HG03108 (cell line): ENCODE measurements at regions not wholly inside any gene's neighbourhood (a gene's known extent, or its start where the extent isn't known, plus 50 kb on each side); places are given as distances from the start of the nearest gene placed in this dataset.
A peak's percentile ranks its signal among the peaks of the same experiment; 100 is the strongest.

Experiments
- ATAC-seq: cut with Tn5 transposase; IDR thresholded peaks from one replicate; pipeline ENCODE4 v1.9.1; 2021; ENCODE audit warnings: moderate library complexity; ENCODE audit not compliant: unreplicated experiment

DNA sequence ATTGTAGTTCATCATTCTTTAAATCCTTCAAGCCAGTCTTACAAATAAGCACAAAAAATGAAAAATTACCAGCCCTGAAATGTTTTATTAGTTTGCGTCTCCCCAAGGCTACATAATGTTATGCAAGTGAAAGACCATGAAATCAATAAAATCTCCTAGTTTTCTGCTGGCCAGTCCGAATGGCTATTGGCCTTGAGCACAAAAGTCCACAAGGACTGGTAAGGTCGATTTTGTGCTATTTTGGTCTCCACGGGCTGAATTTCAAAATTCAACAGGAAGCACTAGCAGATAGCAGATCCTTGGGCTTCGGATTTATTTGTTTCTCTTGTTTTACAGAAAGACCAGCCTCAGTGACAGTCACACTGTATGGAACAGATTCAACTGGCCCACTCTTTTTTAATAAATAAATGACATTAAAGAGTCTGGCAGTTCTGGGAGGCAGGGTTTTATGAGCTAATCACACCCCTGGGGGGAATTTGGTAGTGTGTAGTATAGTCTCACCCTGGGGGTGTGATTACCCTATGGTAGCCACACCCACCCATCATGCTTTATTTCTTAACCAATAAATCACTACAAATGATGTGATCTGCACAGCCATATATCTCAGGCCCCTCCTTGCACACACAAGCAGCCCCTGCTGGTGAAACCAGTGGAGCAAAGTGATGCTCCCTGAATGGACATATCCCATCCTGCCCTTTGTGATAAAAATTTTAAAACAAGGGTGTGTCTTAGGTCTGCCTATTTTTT lies 51.1 kb upstream of the TMEM33 start:
- ATAC-seq: no peak

DNA sequence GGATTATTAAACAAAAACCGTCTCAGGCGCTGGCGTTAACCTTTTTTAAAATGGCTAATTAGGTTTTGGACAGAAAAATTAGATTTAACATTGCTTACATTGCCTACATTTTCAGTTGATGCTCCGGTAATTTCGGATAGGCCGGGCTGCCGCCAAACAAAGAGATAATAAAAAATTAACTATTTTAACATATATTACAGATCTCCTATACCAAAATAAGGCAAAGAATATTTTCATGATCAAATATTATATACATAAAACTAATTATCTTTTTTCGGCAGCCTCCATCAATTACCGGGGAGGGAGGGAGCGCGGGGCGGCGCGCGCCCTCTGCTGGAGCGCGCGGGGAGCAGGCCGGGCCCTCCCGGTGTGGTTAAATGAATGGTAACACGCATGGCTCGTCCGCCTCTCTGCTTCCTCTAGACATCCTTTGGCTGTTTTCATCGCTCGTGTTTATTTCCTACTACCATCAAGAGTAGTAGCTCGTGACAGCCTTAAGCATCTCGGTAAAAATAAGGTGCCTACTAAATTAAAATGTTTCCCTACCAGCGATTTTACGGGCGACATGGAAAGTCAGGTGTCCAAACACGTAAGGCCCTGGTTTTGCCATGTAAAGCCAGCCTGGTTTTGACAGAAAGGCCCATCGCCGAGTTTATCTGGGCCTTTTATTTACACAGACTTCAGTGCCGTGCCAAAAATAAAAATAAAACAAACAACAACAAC lies 52.4 kb upstream of the TMEM33 start:
- peak; percentile 72 for ATAC-seq

DNA sequence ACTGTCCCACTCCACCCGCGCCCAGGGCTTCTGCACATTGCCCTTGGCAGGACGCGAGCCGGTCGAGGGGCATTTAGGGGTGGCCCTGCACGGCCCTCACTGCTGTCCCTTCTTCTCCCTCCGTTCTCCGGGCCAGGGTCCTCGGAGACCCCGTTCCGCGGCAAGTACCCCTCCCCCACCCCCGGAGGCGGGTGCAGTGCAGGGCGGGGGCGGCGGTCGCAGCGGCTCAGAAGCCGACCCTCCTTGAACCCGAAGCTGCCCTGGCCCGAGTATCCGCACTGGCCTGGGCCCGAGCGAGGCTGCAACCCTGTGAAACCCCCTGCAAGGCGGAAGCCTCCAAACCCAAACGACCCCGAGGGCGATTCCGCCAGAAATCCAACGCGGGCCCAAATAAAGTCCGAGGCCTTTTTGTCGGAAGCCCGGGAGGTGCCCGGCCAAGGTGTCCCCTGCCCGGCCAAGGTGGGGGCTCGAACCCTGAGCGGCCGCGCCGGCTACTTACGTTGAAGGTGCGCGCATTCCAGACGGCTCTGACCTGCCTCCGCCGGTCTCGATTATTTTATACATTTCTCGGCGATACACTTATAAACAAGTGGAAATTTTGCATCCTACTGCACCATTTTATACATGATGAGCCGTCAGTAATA lies 53.1 kb upstream of the TMEM33 start:
- no peak for ATAC-seq

DNA sequence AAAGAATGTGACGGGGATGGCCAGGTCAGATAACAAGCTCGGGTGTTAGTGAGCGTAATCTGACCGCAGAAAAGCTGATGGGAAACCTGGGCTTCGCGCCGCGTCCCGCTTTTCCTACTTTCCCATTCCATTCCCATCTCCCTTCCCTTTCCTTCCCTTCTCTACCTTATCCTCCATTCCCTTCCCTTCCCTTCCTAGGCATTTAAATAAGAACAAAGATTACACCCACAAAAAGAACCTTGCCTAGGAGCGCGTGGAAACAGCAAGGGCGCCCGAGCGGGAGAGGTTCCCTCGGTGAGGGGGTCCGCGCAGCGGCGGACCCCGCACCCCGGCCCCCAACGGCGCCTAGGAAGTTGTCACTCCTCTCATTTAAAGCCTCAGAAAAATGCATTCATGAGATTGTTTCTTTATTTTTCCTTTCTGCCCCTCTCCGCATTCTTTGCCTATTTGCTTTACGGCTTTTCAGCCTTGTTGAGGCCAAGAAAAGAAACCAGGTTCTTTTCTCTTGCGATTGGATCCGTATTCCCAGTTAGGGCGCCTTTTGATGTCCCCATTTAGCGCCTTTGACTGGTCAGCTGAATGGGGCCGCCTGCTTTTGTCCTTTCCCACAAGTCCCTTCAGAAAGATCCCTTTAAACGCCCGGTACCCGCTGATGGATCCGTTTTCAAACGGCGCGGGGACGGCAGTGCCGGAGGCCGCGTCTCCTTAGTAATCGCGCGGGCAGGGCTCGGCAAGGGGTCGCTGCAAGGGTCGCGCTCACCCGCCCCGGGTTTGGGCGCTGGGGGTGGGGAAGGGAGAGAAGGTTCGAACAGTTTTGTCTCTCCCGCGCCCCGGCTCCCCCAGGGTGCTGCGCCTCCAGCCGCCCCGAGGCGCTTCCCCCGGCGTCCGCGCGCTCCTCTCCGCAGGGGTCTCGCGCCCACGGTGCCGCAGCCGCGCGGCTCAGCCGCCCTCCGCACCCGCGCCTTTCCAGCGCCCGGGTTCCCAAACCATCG lies 54.1 kb upstream of the TMEM33 start:
- ATAC-seq: no peak

DNA sequence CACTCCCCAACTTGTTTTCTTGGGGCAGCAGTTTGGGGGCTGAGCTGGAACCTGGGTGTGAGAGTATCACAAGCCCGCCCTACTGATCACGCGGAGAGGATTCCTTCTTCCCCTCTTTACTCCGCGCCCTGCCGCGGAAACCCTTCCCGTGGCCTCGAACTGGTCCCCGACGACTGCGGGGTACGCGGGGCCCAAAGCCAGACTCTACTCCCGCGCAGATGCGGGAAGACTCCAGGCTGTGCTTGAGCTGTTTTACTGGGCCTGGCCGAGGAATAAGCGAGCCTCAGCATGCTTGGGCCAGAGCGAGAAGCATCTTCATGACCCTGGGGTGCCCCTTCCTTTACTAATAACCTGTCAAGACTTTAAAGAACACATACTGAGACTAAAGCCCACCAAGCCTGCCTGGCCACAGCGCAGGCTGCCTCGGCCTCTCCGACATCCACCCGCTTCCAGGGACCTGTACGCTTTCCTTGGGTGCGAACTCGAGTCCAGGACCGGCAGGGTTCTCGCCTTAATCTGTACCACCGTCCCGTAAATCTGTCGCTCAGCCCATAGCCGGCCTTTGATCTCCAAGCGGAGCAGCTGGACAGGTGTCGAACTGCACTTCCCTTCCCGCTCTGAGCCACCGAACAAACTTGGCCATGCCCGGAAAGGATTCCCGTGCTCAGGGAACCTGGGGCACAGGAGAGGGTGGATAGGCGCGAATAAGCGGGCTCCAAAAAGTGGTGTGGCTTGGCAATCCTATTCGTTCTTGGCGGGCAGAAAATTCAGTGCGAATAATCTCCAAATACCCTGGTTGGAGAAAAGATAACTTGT lies 55.0 kb upstream of the TMEM33 start:
- no peak for ATAC-seq

DNA sequence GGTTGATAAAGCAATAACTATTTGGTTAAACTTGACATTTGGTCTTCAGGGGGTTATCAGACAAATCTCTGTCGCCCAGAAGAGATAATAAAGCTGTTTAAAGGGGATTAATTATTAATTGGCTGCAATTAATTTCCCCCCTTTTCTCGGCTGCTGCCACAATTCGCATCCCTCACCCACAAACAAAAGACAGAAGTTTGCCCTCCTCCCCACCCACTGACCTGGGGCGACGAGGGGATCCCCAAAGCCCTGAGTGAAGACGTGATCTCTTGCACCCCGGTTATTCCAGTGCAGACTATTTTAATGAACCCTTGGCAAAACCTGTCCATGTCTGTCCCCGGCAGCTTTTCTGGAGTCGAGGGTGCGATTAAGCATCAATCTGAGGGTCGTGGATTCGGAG lies 55.7 kb upstream of the TMEM33 start:
- ATAC-seq: no peak

DNA sequence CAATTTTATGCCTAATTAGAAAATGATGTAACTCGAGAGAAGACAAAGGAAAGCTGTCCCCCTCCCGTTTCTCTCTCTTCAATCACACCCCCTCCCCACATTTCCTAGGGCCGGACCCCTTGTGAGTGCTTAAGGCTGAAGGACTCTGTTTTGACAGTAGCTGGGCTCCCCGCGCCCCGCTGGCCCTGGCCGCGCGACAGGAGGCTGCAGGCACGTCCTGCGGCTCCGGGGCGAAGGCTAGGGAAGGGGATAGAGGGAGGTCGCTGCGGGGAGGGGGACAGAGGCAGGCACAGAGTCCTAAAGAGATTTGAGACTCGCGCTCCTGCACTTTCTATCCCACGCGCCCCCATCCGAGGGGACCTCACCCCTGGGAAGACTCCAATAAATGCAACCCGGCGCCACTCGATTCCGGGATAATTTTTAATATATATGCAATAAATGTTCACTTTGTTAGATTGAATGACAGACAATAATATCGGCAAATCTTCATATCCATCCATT lies 56.2 kb upstream of the TMEM33 start:
- ATAC-seq: no peak

DNA sequence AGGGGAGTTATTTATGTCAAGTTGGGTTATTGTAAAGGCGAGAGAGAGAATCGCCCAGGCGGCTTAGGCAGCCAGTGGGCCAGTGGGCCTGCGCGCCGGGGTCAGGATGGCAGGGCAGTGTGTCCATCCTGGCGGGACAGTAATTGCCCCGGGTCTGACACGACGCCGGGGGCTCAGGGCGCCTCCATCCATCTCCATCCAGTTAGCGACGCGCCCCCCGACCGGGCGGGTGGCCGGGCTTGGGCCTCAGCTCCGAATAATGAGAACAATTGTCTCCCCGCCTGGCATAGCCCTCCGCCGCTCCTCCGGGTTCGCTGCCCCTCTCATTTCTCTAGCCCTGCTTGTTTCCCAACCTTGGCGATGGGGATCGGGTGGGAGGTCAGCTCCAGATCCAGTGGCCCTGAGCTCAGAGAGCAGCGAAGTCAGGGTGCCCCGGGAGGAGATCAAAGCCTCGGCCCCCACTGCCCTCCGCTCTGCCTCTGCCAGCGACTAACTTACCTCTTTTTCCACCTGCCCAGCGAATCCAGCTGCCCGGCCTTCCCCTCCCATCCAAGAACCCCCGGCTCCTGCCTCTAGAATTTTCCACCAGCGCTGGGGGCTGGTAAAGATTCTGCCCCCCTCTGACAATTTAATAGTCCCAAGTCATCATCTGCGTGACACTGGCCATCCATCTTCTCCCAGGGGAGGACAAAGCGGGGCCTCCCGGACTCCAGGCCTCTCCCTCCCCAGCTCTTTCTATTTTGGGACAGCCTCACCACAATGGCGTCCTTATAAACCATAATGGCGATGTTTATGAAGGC lies 56.9 kb upstream of the TMEM33 start:
- no peak for ATAC-seq

DNA sequence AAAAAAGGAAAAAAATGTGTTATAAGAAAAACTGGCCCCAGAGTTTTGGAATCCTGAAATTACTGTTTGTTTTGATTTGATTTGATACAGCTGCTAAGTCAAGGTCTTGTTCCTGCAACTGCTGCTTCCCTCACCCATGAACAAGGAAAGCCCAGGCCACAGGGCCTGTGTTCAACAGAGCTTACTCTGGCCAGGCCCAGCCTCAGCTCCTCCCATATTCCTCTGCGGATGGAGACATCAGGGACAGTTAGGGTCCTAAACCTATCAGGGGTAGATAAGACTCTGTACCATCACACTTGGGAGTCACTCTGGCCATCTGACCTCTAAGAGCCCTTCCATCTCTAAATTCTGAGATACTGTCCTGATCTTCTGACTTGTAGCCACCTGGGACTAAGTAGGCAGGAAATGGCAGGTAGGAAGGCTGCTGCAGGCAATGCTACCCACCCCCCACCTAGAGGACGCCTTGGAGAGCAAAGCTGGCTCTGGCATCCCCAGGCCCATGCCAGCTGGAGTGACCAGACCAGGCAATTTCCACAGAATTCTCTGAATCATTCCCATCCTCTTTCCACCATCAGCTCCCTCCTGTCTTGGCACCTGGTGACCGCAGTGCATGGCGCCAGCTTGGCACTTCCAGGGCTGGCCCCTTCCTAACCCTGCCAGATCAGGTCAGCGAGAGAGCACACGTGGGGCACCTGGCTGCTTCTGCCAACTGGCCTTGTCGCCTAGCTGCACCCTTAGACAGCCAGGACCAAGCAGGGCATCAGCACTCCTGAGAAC lies 58.0 kb upstream of the TMEM33 start:
- no peak for ATAC-seq

DNA sequence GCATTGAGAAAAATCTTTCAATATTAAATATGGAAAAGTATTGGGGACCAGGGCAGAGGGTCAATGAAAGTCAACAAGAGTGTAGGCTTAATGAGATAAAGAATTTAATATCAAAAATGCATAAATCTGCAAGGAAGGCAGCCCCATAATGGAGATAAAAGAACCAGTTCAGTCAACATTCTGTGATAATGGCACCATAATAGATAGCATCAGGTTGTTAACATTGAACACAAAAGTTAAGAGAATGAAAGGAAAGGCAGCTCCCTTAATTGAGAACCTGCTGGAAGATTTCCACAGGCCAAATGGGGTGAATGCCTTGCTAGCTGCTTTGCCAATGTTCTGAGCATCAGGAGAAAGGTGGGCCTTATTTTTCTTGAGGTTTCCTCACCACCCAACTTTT lies 60.4 kb upstream of the TMEM33 start:
- ATAC-seq: no peak

DNA sequence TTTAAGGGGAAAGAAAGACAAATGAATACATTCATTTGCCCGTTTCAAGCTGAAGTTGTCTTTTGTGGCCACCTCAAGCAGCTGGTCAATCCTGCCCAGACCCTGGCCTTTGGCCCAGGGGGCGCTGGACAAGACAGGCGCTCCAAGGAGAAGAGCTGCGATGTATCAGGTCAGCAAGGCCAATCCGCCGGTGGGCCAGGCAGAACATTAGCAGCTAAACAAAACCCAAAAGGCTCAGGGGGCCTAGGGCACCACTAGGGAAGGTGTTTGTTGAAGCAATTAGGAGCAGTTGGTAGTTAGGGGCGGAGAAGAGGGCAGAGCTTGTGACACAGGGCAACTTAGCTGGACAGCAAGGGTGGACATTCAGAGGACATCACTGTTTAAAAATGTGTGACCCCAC lies 60.8 kb upstream of the TMEM33 start:
- no peak for ATAC-seq

DNA sequence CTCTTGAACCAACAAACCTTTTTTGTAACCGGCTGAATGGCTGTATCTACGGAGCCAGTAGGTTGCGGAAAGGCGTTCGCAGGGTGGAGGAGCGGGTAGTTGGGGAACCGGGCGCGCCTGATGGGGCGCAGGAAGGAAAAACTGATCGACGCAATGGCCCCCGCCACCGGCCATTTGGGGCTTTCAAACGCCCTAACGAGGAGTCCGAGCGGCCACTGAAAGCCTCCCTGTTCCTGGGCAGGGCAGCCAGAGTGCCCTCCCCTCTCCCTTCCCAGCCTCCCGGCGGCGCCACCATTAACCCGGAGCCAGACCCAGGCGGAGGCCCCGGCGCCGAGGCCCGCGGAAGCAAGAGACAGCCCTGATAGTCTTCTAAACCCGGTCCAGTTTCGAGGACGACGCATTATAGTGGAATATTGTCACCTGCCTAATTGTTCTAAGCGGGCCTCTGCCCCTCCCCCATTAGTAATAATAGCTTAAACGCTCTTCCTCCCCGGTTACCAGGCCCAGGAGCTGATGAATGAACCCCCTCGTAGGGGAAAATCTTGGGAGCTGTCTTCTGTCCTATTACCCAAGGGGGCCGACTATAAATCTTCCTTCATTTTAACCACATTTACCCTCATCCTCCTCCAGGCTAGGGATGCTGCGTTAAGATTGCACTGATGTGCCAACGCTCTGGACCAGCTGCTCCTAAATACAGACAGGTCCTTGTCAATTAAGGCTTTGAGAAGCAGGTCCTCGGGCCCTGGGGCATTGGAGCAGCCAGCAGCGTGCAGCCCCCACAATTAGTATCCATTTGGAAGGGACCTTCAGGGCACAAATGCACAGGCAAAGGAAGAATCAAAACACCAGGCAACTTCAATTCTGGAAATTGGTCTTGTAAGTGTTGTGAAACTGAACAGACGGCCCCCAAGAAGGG lies 61.6 kb upstream of the TMEM33 start:
- no peak for ATAC-seq

DNA sequence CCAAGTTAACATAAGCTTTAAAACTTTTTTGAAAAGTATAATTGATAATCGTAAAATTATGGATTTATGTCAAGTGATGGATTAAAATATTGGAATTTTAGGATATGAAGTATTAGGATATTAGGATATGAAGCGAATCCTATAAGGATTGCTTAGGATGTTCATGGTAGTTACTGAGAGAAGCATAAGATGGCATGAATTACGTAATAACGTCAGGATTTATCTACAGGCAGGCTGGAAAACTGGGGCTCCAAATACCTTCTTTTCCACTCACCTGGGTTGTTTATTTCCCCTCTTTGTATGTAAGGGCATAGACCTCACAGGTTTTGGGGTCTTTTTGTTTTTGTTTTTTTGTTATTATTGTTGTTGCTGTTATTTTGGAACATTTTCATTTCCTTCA lies 65.2 kb upstream of the TMEM33 start:
- no peak for ATAC-seq

DNA sequence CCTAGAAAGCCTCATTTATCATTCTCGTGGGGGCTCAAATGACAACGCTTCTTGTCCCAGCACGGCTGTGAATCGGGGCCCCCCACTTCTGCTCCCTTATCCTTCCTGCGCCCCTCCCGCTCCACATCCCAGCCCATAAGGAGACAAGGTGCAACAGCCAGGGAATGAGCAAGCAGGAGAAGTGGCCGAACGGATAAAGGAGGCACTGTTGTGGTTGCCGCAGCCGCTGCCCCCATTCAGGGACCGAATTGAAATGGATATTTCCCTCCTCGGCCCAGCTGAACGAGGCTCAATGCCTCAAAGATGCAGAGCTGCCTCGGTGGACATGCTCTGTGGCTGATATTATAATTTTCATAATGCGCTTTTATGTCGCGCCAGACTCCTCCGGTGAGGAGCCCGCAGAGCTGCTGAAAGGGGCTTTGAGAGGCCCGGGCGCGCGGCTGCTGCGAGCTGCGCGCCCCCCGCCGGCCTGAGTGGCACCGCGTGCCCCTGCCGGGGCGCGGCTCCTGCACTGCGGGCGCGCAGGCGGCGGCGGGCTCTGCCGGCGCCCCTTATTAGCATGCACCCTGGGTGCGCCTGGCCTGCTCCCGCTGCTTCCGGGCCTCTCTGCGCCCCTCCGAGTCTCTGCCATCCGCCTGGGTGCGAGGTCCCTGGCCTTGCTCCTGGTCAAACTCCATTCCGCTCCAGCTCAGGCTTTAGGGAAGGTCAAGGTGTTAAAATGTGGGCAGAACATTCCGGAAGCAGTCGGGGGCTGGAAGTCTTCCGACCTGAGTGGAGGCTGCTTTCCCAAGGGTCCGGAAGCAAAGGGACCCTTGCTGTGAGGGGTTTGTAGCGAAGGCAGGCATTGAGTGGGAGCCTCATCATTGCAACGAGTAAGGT lies 68.2 kb upstream of the TMEM33 start:
- ATAC-seq: no peak

DNA sequence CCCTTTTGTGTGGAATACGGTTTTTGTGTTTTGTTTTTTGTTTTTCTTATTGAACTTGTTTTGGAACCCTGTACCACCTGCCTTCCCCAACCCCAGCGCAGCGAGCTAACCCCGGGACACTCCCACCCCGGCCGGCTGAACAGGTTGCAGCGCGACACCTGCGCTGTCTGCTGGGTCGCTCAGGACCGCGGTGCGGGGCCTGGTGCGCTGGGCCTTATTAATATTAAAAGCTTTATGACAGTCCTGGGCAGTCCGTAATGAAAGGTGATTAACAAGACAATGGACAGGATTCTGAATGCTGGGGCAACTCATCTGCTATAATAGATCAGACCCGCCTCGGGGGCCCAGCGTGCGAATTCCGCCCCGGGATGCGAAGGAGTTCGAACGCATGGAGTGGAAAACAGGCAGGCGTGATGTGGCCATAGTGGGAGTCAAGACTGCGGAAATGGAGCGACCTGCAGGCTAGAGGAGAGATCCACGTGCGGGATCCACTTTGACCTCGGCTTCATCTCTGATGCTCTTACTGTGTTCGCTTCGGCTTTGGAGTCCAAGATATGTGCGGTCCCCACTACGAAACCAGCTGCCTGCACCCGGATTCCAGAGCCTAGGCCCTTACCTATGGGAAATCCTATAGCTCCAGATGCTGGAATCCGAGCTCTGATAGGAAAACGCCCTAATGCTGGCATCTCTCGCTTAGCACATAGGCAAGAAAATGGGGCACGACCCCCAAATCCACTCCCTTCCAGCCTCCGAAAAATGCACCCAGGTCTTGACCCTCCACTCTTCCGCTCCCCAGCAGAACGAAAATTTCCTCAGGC lies 69.0 kb upstream of the TMEM33 start:
- ATAC-seq: no peak
